Right lobe of liver (tissue), 4 donors: ENCODE measurements at regions not wholly inside any gene's neighbourhood (a gene's known extent, or its start where the extent isn't known, plus 50 kb on each side); places are given as distances from the start of the nearest gene placed in this dataset.

Experiments
- POLR2A ChIP-seq: fragments of 450-650 bp; IDR thresholded peaks from one replicate; pipeline ENCODE4 v1.6.1; 2017; ENCODE audit warnings: antibody characterized with exemption, mild to moderate bottlenecking
- TF ChIP-seq, protein P1 (sequence below), 4 donors: fragments of 200-600 bp in 3 of 4; fragments of 450-650 bp in 1 of 4; IDR thresholded peaks; one replicate each; pipeline versions ENCODE4 v1.5.1 to v1.8.0; 2016 to 2022; ENCODE audit warnings: antibody characterized with exemption in 4 of 4, mild to moderate bottlenecking in 2 of 4
- donor health status: DM: no; HTN: no; CAD: no.
- donor health status: DM: no; HTN: no; CAD: no.
- donor health status: DM: no; HTN: yes; CAD: no.

DNA sequence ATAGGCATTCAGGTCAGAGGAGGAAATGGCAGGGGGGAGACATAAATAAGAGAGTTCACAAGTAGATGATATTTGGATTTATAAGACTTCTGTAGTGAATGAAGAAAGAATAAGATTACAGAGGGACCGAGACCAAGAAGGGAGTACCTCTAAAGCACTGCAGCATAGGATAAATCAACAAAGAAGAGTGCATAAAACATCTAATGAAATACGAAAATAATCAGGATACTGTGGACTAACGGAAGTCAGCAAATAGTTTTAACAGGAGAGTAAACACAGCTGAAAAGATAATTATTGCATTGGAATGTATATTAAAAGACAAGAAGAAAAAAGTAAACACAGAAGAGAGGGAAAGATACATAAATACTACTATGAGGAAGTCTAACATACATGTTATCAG lies 921.9 kb upstream of the PRMT6 start:
- TF ChIP-seq, protein P1, sequence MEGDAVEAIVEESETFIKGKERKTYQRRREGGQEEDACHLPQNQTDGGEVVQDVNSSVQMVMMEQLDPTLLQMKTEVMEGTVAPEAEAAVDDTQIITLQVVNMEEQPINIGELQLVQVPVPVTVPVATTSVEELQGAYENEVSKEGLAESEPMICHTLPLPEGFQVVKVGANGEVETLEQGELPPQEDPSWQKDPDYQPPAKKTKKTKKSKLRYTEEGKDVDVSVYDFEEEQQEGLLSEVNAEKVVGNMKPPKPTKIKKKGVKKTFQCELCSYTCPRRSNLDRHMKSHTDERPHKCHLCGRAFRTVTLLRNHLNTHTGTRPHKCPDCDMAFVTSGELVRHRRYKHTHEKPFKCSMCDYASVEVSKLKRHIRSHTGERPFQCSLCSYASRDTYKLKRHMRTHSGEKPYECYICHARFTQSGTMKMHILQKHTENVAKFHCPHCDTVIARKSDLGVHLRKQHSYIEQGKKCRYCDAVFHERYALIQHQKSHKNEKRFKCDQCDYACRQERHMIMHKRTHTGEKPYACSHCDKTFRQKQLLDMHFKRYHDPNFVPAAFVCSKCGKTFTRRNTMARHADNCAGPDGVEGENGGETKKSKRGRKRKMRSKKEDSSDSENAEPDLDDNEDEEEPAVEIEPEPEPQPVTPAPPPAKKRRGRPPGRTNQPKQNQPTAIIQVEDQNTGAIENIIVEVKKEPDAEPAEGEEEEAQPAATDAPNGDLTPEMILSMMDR (IDR thresholded peaks at IDR 0.05): no peak
- no peak for TF ChIP-seq POLR2A
